GM10248 (cell line): ENCODE measurements at regions not wholly inside any gene's neighbourhood (a gene's known extent, or its start where the extent isn't known, plus 50 kb on each side); places are given as distances from the start of the nearest gene placed in this dataset.

ENCODE experiments used
- CTCF ChIA-PET: fragments of 300-600 bp; sonication (Branson Sonifier 250); formaldehyde crosslinking; extraction: SDS; loops from one replicate; lab custom pipeline; 2021; ENCODE audit warnings: antibody characterized with exemption; lab: Yijun Ruan, JAX
- POLR2A ChIA-PET: fragments of 350-650 bp; sonication (Branson Sonifier 250); formaldehyde crosslinking; extraction: SDS; loops from one replicate; lab custom pipeline; 2020; ENCODE audit warnings: antibody characterized with exemption; lab: Yijun Ruan, JAX
- DNase-seq: peaks from one replicate; pipeline ENCODE4 v3.0.0; 2012; ENCODE audit errors: extremely low spot score
- CTCF ChIP-seq: IDR thresholded peaks from 2 replicates; pipeline ENCODE4 v1.5.1; 2012; ENCODE audit warnings: mild to moderate bottlenecking, low read depth; ENCODE audit errors: extremely low read depth, missing control alignments, control extremely low read depth

- ChIA-PET POLR2A (no interaction called here), CTCF (interaction anchor here (0.8 to 1.5 kb wide), 2 partner anchors 334 to 1035 kb away, joined by 3 to 4 read pairs; no protein-coding TSS in a partner anchor)
- DNase-seq = no peak
- TF ChIP-seq CTCF = no peak
These were observed 57.9 kb upstream of the GLI2 start for GRCh38 chr2:120677696-120678247.

GRCh38 chr2:120678251-120678650 is 57.4 kb upstream of the GLI2 start:
- no peak for TF ChIP-seq CTCF
- ChIA-PET POLR2A (no interaction called here), CTCF (interaction anchor here (1.5 kb wide), 1 partner anchor 335 kb away, joined by 4 read pairs; no protein-coding TSS in a partner anchor)
- no peak for DNase-seq

- TF ChIP-seq CTCF = no peak
- POLR2A ChIA-PET = no interaction called here
- no peak for DNase-seq
- CTCF ChIA-PET = no interaction called here
These were observed 56.7 kb upstream of the GLI2 start for GRCh38 chr2:120678926-120679325.

- no peak for TF ChIP-seq CTCF
- DNase-seq = no peak
- CTCF ChIA-PET = interaction anchor here (1.4 to 2.6 kb wide), 3 partner anchors 9 to 1203 kb away, joined by 3 to 26 read pairs (median 17); no protein-coding TSS in a partner anchor
- POLR2A ChIA-PET = no interaction called here
These were observed 56.1 kb upstream of the GLI2 start for GRCh38 chr2:120679526-120679925.

- peak; percentile 74 for DNase-seq
- TF ChIP-seq CTCF = peak; percentile 76
- POLR2A ChIA-PET = no interaction called here
- CTCF ChIA-PET = interaction anchor here (0.6 to 2.6 kb wide), 31 partner anchors 9 to 1203 kb away, joined by 3 to 26 read pairs (median 3); partner anchors contain the start of gene EPB41L5
These were observed 55.4 kb upstream of the GLI2 start for GRCh38 chr2:120680136-120680761.

- ChIA-PET CTCF (interaction anchor here (0.7 to 2.6 kb wide), 27 partner anchors 8 to 1040 kb away, joined by 3 to 26 read pairs (median 4); partner anchors contain the start of gene EPB41L5), POLR2A (no interaction called here)
- TF ChIP-seq CTCF = no peak
- DNase-seq = no peak
These were observed 54.5 kb upstream of the GLI2 start for GRCh38 chr2:120681181-120681580.
